CD4-positive, alpha-beta T cell treated with Interleukin-17A for 1 hour (primary cell): ENCODE measurements at regions not wholly inside any gene's neighbourhood (a gene's known extent, or its start where the extent isn't known, plus 50 kb on each side); places are given as distances from the start of the nearest gene placed in this dataset.

Source experiments
- DNase-seq: peaks from one replicate; pipeline ENCODE4 v3.0.0-alpha.2; 2020

GRCh38 chr1:5254131-5254725 lies 599.8 kb downstream of the AJAP1 start:
- DNase-seq, result no peak

DNA sequence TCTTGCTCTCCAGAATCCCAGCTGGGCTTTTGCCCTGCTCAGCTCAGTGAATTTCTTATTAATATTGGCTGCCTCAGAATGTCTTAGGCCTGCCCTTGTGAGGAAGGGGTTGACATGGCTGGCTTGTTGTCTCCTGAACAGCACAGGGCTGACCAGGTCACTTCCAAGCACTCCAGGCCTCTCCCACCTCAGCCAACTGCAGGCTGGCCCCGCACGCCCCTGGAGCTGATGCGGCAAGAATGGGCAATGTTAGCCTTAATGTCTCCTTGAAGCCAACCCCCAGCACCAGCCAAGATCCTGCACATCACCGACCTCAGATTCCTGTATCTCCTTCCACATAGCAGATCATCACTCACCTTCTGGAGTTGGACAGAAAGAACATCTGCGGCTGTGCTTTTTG lies 598.6 kb downstream of the AJAP1 start:
- no peak for DNase-seq

DNA sequence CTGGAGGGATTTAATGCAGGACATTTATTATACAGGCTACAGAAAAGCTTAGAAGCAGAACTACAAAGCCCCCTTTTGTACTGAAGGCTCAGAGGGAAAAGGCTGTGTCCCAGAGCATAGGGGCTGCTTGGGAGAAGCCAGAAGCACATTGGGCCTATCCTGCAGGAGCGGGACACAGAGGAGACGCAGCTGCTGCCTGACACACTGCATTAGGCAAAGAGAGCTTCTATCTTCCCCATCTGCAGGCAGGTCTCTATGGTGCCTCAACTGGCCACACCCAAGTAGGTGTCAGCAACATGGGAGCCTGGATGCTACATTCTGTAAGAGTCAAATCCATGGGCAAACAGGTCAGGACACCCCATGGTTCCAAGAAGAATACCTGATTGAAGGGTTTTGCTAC lies 595.9 kb downstream of the AJAP1 start:
- DNase-seq, result no peak

GRCh38 chr1:5245348-5245747 lies 590.9 kb downstream of the AJAP1 start:
- DNase-seq, result no peak

DNA sequence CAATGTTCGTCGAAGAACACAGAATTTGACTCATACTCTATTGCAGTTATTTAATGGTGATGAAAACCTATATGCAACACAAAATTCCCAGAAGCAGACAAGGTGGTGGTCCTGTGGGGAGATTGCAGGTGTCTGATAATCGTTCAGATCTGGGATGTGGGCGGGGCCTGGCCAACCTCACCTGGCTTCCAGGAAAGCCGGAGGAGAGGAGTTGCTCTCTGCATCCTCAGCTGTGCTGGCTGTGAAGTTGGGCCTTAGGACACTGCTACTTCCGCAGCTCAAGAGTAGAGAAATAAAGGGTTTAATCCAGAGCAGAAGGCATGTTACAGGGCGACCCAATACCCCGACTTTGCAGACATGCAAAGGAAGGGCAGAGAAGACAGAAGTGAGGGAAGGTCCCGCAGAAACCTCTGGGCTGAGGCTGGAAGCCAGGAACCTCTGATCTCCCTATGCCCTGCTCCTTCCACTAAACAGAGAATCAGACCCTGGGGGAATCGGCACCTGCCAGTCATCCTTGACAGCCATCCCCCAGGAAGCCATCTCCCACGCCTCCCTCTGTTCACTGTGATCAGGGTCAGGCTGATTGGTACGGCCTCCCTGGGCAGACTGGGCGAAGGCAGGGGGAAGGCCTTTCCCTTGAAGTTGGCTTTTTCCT lies 590.3 kb downstream of the AJAP1 start:
- no peak for DNase-seq

DNA sequence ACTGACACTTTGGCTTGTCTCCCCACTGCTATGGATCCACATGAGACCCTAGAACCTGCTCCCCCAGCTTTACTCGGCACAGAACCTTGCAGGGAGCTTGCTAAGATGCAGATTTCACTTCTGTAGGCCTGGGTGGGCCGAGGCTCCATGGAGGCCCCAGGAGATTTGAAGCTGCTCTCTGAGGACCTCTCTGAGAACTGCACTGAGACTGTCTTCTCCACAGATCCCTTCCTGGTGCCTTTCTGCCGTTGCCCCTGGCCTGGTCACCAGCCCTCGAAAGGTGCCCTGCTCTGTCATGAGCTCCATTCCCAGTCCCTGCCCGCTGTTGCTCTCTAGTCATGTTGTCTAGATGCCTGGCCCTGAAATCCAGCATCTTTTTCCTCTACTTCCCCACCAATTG lies 588.4 kb downstream of the AJAP1 start:
- DNase-seq, result no peak

DNA sequence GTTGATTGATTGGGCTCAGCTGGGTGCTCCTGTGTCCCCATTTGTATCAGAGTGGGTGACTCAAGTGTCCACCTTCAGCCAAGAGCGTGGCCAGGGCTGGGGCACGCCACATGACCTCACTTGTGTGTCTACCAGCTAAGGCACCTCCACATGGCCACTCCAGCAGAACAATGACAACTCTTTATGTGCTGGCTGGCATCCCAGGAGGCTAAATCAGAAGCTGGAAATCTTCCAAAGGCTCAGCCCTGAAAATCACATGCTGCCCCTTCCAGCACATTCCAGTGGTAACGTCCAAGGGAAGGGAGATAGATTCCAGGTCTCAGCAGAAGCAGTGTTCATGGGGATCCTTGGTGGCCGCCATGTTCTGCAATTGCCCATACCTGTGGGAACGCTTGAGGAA lies 585.5 kb downstream of the AJAP1 start:
- DNase-seq, result no peak

DNA sequence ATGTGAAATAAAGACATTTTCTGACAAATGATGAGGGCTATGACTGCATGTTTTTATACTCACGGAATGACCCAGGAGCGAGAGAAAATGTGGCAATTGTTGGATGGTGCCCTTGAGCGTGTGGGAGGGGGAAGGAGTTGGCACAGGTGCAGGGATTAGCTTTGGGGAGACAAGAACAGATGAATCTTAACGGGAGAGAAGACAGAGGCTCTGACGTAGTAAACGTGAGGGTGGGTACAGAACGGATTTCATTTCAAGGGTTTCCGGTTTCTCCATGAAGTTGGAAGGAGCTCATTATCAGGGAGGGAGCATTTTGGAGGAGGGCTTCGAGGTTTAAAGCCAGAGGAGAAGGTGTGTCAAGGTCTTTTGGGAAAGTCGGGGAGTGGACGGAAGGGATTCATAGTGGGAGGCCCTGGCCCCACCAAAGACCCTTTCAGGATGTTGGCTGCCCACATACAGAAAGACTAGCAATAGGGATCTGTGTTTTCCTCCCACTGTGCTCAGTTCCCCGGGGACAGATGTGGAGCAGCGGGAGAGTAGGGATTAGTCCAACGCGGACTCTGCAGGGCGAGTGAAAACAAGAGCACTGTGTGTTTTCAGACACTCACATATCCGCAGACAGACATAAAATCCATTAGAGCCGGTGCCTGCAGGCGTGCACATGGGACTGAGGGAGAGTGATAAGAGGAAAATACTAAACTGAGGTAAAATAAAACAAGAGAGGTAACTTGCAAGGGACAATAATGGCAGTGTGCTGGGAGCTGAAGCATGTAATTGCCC lies 584.1 kb downstream of the AJAP1 start:
- no peak for DNase-seq

DNA sequence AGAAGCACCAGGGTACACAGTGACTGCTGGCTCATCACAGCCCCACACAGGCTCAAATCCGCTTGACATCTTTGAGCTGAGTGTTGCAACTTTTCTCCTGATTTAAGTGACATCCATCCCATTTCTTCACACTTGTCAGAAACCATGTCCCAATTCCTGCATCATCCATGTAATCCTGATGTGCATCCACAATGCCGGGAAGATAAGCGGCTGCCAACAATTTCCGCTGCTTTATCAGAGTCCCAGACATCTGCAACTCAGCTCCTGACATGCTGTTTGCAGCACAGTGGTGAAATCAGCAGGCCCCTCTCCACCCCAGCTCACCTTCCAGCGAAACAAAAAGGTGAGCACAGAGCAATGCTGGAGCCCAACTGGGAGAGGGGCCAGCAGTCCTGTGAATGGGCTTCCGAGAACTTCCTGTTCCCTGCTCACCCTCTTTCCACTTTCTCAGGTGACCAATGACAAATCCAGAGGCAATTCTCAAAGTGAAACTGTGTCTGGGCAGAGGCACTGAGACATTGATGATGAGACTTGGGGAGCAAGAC lies 581.0 kb downstream of the AJAP1 start:
- no peak for DNase-seq

- DNase-seq, result no peak
Observed at GRCh38 chr1:5232537-5232936, 578.1 kb downstream of the AJAP1 start.

DNA sequence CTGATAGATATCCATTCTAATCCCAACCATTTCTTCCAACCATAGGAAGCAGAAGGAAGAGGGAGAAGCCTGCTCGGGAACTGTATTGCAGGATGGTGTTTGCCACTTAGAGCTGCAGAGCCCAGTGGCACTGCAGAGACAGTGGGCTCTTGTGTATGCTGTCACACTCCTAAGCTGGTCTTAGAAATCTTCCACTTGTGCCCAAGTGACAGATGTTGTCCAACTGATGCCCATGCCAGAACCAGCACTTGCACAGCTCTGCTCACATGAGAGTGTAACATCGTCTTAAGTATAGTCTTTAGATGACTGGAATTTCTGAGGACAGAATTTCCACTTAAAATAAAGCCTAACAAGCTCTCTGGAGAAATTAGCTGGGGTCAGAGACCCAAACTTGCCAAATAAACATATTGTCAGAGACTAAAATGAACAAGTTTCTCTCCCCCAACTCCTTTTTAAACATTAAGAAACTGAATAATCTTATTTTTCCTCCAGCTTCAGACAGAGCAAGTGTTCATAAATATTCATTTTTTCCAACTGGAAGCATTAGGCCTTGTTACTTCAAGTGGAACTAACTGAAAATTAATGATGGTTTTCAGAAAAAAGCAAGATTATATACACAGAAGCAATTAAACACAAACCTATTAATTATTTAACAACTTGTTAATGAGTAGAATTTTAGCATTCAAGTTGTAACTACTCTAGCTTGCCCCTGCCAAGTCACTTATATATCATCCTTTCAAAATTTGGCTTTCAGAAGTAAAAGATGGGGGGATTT lies 577.3 kb downstream of the AJAP1 start:
- DNase-seq, result no peak

GRCh38 chr1:5227114-5227513 lies 572.7 kb downstream of the AJAP1 start:
- no peak for DNase-seq

DNA sequence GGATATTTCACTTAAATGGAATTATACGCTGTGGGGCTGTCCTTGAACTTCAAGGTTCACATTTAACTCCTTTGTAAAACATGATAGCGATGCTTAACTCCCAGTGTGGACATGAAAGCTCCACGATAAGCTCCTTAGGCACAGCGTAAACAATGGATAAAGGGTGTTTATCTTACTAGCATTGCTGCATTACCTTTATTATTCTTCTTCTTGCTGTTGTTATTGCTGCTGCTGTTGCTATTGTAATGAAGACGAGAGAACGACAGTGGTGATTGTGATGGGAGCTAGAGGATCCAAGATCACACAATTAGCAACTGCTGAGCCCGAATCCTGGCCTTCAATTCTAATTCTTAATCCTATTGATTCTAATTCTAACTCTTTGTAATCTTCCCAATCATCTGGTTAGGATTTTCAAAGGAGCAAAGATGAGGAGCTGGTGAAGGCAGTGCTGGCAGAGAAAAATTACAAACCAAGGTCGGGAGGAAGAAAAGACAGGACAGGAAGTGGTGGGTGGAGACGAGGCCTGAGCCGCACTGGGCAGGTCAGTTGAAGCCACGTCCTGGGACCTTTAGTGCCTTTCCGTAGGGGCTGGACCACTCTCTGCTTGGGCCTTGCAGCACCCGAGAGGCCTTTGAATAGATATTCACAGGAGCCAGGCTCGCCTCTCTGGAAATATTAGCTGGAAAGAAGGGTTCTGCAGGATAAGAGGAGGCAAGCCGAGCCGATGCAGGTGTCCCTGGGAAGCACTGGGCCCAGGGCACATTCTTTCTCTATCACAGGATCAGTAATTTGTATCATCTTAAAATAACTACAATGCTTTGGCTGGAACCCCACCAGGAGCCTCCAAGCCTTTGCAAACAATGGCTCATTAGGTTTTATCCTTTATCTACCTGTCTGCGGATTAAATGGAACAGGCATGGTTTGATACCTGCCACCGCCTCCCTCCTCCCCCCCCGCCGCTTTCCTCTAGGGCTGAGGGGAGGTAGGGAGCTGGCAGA lies 571.6 kb downstream of the AJAP1 start:
- DNase-seq, result no peak

- no peak for DNase-seq
Observed at GRCh38 chr1:5223206-5223605, 568.8 kb downstream of the AJAP1 start.

DNA sequence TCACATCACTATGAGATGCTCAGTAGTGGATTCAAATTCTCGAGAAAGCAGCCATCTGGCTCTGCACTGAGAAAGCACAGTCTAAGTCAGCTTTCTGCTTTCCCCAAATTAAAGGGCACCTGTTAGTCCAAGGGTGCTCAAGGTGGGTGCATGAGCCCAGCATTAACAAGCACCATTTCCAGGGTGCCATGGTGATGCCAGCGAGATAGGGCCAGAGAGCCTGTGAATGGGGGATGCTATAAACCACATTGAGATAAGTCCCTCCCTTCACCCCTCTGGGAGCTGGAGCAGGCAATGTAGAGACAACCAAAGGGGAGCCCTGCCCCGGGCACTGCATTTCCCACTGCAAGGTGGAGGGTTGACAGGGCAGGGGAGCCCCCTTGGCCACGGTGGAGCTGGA lies 568.2 kb downstream of the AJAP1 start:
- no peak for DNase-seq

DNA sequence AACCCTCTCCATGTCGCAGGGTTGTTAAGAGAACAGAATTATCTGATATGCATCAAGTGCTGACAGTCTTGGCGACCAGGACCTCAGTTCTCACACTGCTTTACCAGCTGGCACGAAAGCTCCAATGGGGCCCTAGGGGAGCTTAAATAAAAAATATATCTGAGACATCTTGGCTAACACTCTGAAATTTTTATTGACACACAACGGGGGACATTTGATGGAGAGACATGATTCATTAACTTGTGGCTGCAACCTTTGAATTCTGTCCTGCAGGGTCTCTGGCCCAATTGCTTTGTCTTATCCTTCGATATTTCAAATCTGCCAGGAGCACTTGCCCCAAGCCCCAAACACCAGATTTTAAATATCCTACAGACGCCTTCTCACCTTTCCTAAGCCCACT lies 567.0 kb downstream of the AJAP1 start:
- no peak for DNase-seq

DNA sequence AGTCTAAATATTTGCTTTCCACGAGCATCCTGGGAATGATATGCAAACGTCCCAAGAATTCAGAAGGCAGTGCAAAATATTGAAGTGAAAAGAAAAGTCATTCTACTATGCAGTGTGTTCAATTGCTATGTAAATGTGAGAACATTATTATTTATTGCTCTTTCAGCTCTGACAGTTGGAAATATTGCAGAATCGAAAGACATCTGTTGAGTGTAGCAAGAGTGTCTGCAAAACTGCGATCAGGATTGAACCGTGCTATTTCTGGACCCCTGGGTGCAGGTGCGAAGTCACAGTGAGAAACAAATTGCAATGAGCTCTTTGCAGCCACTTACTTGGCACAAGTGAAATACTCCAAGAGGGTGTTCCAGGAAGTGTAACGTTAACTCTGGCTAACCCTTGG lies 566.4 kb downstream of the AJAP1 start:
- DNase-seq, result no peak

- no peak for DNase-seq
Observed at GRCh38 chr1:5220421-5220820, 566.0 kb downstream of the AJAP1 start.

DNA sequence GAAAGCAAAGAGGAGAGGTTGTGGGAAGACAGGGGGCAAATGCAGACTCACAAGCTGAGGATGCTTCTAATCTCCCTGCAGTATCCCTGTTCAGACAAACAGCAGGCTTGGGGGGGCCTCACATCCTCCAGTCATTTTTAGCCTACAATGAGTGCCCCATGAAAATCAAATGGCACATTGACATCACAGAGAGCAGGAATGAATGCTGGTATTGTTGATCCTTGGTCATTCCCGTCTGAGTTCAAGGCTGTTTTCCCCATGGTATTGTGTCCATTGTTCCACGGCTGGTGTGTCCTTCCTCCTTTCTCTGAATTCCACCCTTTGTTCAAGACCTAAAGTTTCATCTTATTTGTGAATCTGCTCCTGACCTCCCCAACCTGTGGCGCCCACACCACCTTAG lies 545.6 kb downstream of the AJAP1 start:
- DNase-seq, result no peak

- no peak for DNase-seq
Observed at GRCh38 chr1:5198328-5198727, 543.9 kb downstream of the AJAP1 start.

DNA sequence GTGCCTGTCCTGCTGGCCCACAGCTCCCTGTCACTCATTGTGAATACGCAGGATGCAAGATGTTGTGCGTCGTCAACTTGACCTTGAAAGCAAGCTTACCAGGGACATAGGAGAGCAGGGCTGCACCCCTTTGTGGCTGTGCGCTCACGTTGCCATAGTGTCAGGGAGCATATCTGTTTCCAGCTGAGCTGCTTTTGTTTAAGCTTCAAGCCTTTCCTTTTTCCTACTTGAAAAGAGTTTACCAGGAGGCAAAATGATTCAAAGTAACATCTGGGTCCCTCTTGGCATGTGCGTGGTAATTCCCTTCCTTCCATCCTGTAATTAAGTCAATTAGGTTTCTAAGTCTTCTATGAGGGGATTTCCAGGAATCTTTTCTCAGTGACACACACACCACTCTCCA lies 537.1 kb downstream of the AJAP1 start:
- no peak for DNase-seq

DNA sequence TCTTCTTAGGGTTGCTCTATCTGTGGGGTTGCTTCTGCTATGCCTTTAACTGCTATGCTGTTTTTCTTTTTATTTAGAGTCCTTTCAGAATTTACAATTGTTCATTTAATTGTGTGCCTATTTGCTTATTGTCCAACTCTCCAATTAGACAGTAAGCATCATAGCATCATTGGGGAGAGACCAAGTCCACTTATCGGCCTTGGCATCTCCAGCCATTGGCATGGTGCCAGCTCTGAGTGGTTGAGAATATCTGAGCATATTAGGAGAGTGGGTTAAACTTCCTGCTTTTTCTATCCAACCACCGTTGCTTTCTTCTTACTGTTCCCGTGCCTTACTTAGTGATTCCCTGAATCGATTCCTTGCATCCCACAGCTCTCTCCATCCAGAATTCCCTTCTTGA lies 535.0 kb downstream of the AJAP1 start:
- no peak for DNase-seq
